ENCODE measurements at regions not wholly inside any gene's neighbourhood (a gene's known extent, or its start where the extent isn't known, plus 50 kb on each side); places are given as distances from the start of the nearest gene placed in this dataset.

GRCh38 chr13:95352486-95352885 is 51.2 kb upstream of the ABCC4 start:
- no peak overlapping the region for H3K4me3 ChIP-seq (ENCODE audit: control insufficient read depth, low read depth, low read length)
- no peak for TF ChIP-seq CTCF (IDR thresholded peaks at IDR 0.05; ENCODE audit: control insufficient read depth, insufficient read depth, low read depth, low read length, missing control alignments)
- DNase-seq (ENCODE audit: low read depth) = no peak

- no peak overlapping the region for H3K4me3 ChIP-seq (ENCODE audit: control insufficient read depth, low read depth, low read length)
- TF ChIP-seq CTCF (IDR thresholded peaks at IDR 0.05; ENCODE audit: control insufficient read depth, insufficient read depth, low read depth, low read length, missing control alignments) = no peak
- no peak for DNase-seq (ENCODE audit: low read depth)
These were observed 52.9 kb upstream of the ABCC4 start for GRCh38 chr13:95354156-95354555.

- no peak for TF ChIP-seq CTCF (IDR thresholded peaks at IDR 0.05; ENCODE audit: control insufficient read depth, insufficient read depth, low read depth, low read length, missing control alignments)
- no peak overlapping the region for H3K4me3 ChIP-seq (ENCODE audit: control insufficient read depth, low read depth, low read length)
- no peak for DNase-seq (ENCODE audit: low read depth)
These were observed 53.6 kb upstream of the ABCC4 start for GRCh38 chr13:95354680-95355487.

- TF ChIP-seq CTCF (IDR thresholded peaks at IDR 0.05; ENCODE audit: control insufficient read depth, insufficient read depth, low read depth, low read length, missing control alignments) = no peak
- peak; percentile 20 for DNase-seq (ENCODE audit: low read depth)
- H3K4me3 ChIP-seq (ENCODE audit: control insufficient read depth, low read depth, low read length) = no peak overlapping the region
These were observed 54.2 kb upstream of the ABCC4 start for GRCh38 chr13:95355494-95355893.

- TF ChIP-seq CTCF (IDR thresholded peaks at IDR 0.05; ENCODE audit: control insufficient read depth, insufficient read depth, low read depth, low read length, missing control alignments) = no peak
- H3K4me3 ChIP-seq (ENCODE audit: control insufficient read depth, low read depth, low read length) = no peak overlapping the region
- no peak for DNase-seq (ENCODE audit: low read depth)
These were observed 55.7 kb upstream of the ABCC4 start for GRCh38 chr13:95356916-95357315.

GRCh38 chr13:95357875-95358274 is 56.6 kb upstream of the ABCC4 start:
- no peak for DNase-seq (ENCODE audit: low read depth)
- TF ChIP-seq CTCF (IDR thresholded peaks at IDR 0.05; ENCODE audit: control insufficient read depth, insufficient read depth, low read depth, low read length, missing control alignments) = no peak

More at GRCh38 chr13:95357875-95358274, 56.6 kb upstream of the ABCC4 start:
- H3K4me3 ChIP-seq (ENCODE audit: control insufficient read depth, low read depth, low read length) = no peak overlapping the region

All from AG09309 (cell line).